ENCODE measurements at regions not wholly inside any gene's neighbourhood (a gene's known extent, or its start where the extent isn't known, plus 50 kb on each side); places are given as distances from the start of the nearest gene placed in this dataset.

DNA sequence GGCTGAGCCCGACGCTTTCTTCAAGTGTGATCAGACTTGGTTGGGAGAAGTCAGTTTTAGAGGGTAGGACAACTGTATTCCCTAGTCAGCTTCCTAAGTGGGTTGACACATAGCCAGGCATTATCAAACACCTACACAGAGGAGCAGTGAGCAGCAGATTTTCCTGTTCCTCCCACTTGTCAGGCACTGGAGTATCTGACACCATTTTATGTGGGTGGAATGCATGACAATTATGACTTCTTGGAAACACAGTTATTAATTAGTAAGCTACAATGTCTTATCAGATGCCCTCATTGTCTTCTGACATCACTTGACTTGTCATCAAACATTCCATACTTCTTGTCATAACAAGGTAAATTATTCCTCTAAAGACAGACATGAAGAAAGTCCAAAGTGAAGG is 124.9 kb downstream of the IRX2 start:
- H3K9me3 ChIP-seq (ENCODE audit: low read length) = no peaks in the 10 kb centered on the region
- no peak overlapping the region for H3K27ac ChIP-seq (ENCODE audit: low read depth, low read length)
- H3K27me3 ChIP-seq (ENCODE audit: control insufficient read depth in 1 of 2, insufficient read depth in 2 of 2, low read length in 2 of 2) = no peaks in the 10 kb centered on the region

DNA sequence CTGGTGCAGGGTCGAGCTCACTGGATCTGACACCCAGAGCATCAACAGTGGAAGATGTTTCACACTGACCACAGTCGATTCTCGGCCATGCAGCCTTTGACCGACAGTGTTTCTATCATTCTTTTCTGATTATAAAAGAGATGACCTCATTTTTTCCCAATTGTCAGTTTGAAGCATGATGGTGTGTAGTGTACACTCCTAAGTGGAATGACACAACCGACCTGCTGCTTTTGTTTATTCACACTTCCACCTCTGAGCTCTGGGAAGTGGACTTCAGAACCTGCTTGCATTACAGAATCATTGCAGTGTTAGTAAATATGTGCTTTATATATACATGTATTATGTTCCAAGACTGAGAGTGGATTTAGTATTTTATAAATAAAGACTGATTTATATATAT is 128.6 kb downstream of the IRX2 start:
- no peak overlapping the region for H3K9ac ChIP-seq (ENCODE audit: low read length)
- no peak overlapping the region for H3K4me3 ChIP-seq (ENCODE audit: low read depth in 1 of 2, low read length in 2 of 2)
- H3K36me3 ChIP-seq (ENCODE audit: insufficient read depth, low read length) = no peaks in the 10 kb centered on the region
- H3K27ac ChIP-seq (ENCODE audit: low read depth, low read length) = no peak overlapping the region
- H3K4me1 ChIP-seq (ENCODE audit: insufficient read depth, low read length) = no peaks in the 10 kb centered on the region
- H3K9me3 ChIP-seq (ENCODE audit: low read length) = no peaks in the 10 kb centered on the region
- peaks cover 0 to 7% of the 10 kb centered on the region in 2 donors for H3K27me3 ChIP-seq (ENCODE audit: control insufficient read depth in 1 of 2, insufficient read depth in 2 of 2, low read length in 2 of 2)

More for the DNA sequence above, 124.9 kb downstream of the IRX2 start:
- no peak overlapping the region for H3K9ac ChIP-seq (ENCODE audit: low read length)
- H3K4me3 ChIP-seq (ENCODE audit: low read depth in 1 of 2, low read length in 2 of 2) = no peak overlapping the region
- H3K36me3 ChIP-seq (ENCODE audit: insufficient read depth, low read length) = no peaks in the 10 kb centered on the region
- no peaks in the 10 kb centered on the region for H3K4me1 ChIP-seq (ENCODE audit: insufficient read depth, low read length)

DNA sequence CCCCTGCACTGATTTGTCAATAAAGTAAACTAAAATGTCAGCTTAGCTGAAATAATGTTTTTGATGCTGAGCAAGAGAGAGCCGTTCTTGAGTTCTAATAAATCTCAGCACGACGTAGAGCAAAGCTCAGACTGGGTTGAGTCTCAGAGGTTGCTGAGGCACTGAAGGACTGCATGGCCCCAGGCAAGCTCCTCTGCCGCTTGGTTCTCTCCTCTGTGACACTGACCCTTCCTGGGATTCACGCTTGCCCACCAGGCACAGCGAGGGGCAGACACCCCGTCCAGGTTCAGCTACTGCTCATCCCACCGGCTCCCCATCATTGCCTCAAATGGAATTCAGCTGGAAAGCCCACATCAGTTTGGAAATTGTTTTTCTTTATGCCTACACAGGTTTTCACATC is 129.8 kb downstream of the IRX2 start:
- peaks cover 0 to 7% of the 10 kb centered on the region in 2 donors for H3K27me3 ChIP-seq (ENCODE audit: control insufficient read depth in 1 of 2, insufficient read depth in 2 of 2, low read length in 2 of 2)
- no peaks in the 10 kb centered on the region for H3K4me1 ChIP-seq (ENCODE audit: insufficient read depth, low read length)
- H3K4me3 ChIP-seq (ENCODE audit: low read depth in 1 of 2, low read length in 2 of 2) = no peak overlapping the region
- no peak overlapping the region for H3K9ac ChIP-seq (ENCODE audit: low read length)
- no peaks in the 10 kb centered on the region for H3K36me3 ChIP-seq (ENCODE audit: insufficient read depth, low read length)
- no peak overlapping the region for H3K27ac ChIP-seq (ENCODE audit: low read depth, low read length)
- no peaks in the 10 kb centered on the region for H3K9me3 ChIP-seq (ENCODE audit: low read length)

DNA sequence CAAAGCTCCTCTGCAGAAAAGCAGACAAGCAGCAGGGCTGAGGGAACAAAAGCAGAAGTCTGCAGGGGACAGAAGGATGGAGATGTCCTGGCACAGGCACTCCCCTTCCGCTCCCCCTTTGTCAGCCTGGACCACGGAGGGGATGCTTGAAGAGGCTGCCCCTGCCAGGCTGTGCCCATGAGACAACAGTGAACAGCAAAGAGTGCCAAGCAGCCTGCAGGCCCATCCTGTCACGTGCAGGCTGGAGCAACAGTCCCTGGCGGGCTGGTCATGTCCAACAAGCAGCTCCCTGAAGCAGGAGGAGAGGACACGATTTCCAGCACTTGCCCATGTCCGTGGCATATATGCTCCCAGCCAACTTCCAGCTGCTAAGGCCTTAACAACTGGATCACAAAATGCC is 132.3 kb downstream of the IRX2 start:
- H3K27ac ChIP-seq (ENCODE audit: low read depth, low read length) = no peak overlapping the region
- no peak overlapping the region for H3K4me3 ChIP-seq (ENCODE audit: low read depth in 1 of 2, low read length in 2 of 2)
- H3K9me3 ChIP-seq (ENCODE audit: low read length) = no peaks in the 10 kb centered on the region
- no peak overlapping the region for H3K9ac ChIP-seq (ENCODE audit: low read length)
- peaks cover 0 to 7% of the 10 kb centered on the region in 2 donors for H3K27me3 ChIP-seq (ENCODE audit: control insufficient read depth in 1 of 2, insufficient read depth in 2 of 2, low read length in 2 of 2)
- H3K4me1 ChIP-seq (ENCODE audit: insufficient read depth, low read length) = no peaks in the 10 kb centered on the region
- no peaks in the 10 kb centered on the region for H3K36me3 ChIP-seq (ENCODE audit: insufficient read depth, low read length)

DNA sequence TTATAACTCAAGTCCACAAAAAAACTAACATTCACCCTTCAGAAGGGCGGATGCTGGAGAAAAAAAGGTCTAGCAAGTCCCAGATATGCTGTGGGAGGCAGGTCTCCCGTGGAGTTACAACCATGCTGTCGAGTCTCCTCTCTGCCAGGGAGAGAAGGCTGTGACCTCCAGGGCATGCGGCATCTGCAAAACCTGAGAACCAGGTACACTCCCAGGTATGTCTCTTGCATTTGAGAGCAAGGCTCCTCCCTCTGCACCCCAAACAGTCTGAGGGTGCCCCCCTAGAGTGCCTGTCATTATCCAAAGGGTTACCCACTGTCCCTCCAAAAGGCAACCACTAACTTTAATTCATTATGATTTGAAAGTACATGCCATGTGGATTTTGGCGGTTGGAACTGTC is 134.0 kb downstream of the IRX2 start:
- Histone ChIP-seq H3K9ac (ENCODE audit: low read length) (no peak overlapping the region), H3K9me3 (ENCODE audit: low read length) (no peaks in the 10 kb centered on the region), H3K4me3 (ENCODE audit: low read depth in 1 of 2, low read length in 2 of 2) (no peak overlapping the region), H3K27me3 (ENCODE audit: control insufficient read depth in 1 of 2, insufficient read depth in 2 of 2, low read length in 2 of 2) (peaks cover 0 to 7% of the 10 kb centered on the region in 2 donors), H3K4me1 (ENCODE audit: insufficient read depth, low read length) (no peaks in the 10 kb centered on the region), H3K36me3 (ENCODE audit: insufficient read depth, low read length) (no peaks in the 10 kb centered on the region), H3K27ac (ENCODE audit: low read depth, low read length) (no peak overlapping the region)

DNA sequence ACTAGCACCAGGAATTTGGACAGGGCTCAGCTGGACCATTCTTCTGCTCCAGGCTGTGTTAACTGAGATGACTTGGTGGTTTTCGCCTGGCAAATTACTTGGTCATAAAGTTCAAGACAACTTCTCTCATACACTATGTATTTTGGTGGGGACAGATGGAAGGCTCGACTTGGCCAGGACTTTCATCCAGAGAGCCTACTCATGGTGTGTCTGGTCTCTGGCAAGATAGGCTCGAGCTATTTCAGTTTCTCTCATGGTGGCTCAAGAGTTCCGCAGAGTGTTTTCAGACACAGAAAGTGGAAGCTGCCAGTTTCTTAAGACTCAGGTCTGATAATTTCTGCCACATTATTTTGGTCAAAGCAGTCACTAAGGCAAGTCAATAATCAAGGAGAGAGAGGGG is 135.6 kb downstream of the IRX2 start:
- H3K9me3 ChIP-seq (ENCODE audit: low read length) = no peaks in the 10 kb centered on the region
- H3K27me3 ChIP-seq (ENCODE audit: control insufficient read depth in 1 of 2, insufficient read depth in 2 of 2, low read length in 2 of 2) = peaks cover 0 to 7% of the 10 kb centered on the region in 2 donors
- H3K9ac ChIP-seq (ENCODE audit: low read length) = no peak overlapping the region
- H3K27ac ChIP-seq (ENCODE audit: low read depth, low read length) = no peak overlapping the region
- no peak overlapping the region for H3K4me3 ChIP-seq (ENCODE audit: low read depth in 1 of 2, low read length in 2 of 2)
- H3K4me1 ChIP-seq (ENCODE audit: insufficient read depth, low read length) = no peaks in the 10 kb centered on the region
- H3K36me3 ChIP-seq (ENCODE audit: insufficient read depth, low read length) = no peaks in the 10 kb centered on the region

DNA sequence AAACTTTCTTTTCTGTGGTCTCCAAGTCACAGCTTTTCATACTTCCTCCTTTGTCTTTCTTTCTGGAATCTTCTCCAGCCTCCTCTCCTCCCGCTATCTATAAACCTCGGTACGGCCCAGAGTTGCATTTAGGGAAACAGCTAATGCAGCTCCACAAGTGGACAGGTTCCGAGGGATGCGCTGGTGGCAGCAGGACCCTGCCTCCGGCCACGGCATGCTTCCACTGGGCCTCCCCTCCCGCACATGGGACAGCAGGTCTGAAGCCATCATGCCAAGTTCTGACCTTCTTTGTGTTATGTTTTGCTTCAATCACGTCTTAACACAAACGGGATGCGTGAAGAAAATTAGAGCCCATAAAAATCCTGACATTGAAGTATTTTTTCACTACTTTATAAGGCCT is 136.9 kb downstream of the IRX2 start:
- no peaks in the 10 kb centered on the region for H3K4me1 ChIP-seq (ENCODE audit: insufficient read depth, low read length)

DNA sequence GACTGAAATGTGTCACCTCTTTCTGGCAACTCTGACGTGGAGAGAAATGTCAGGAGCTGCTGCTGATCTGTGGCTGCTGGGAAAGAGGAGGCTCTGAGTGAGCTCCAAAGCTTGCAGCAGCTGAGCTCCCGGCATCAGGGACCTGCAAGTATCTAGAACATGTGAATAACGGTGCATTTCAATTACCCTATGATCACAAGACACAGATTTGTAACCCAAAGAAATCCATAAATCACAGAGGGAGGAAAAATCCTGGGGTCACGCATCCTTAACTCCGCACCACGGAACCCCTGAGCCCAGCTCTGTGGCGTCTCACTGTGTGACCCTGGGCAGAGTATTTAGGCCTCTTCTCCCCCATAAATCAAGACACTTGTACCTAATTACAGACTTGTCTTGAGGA is 139.8 kb downstream of the IRX2 start:
- no peak overlapping the region for H3K27ac ChIP-seq (ENCODE audit: low read depth, low read length)
- H3K36me3 ChIP-seq (ENCODE audit: insufficient read depth, low read length) = no peaks in the 10 kb centered on the region
- no peak overlapping the region for H3K9ac ChIP-seq (ENCODE audit: low read length)
- H3K4me3 ChIP-seq (ENCODE audit: low read depth in 1 of 2, low read length in 2 of 2) = no peak overlapping the region
- no peaks in the 10 kb centered on the region for H3K9me3 ChIP-seq (ENCODE audit: low read length)
- H3K4me1 ChIP-seq (ENCODE audit: insufficient read depth, low read length) = no peaks in the 10 kb centered on the region
- H3K27me3 ChIP-seq (ENCODE audit: control insufficient read depth in 1 of 2, insufficient read depth in 2 of 2, low read length in 2 of 2) = no peaks in the 10 kb centered on the region

More for the DNA sequence above, 136.9 kb downstream of the IRX2 start:
- Histone ChIP-seq H3K9me3 (ENCODE audit: low read length) (no peaks in the 10 kb centered on the region), H3K27me3 (ENCODE audit: control insufficient read depth in 1 of 2, insufficient read depth in 2 of 2, low read length in 2 of 2) (no peaks in the 10 kb centered on the region), H3K36me3 (ENCODE audit: insufficient read depth, low read length) (no peaks in the 10 kb centered on the region), H3K4me3 (ENCODE audit: low read depth in 1 of 2, low read length in 2 of 2) (no peak overlapping the region), H3K9ac (ENCODE audit: low read length) (no peak overlapping the region), H3K27ac (ENCODE audit: low read depth, low read length) (no peak overlapping the region)

DNA sequence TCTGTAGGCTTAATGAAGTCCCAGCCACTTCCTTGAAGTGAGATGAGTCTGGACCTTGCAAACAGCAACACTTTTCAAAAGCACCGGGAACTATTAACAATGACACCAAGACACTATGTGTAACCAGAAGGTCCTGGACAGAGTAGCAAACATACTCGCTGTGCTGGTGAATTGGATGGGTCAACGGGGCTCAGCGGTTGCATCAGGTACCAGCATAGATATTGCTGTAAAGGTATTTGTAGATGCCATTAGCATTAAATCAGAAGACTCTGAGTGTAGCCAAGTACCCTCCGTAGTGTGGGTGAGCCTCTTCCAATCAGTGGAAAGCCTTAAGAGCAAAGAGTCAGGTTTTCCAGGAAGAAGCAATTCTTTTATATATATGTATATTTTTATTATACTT is 140.5 kb downstream of the IRX2 start:
- no peak overlapping the region for H3K4me3 ChIP-seq (ENCODE audit: low read depth in 1 of 2, low read length in 2 of 2)
- no peaks in the 10 kb centered on the region for H3K4me1 ChIP-seq (ENCODE audit: insufficient read depth, low read length)
- no peak overlapping the region for H3K9ac ChIP-seq (ENCODE audit: low read length)
- H3K36me3 ChIP-seq (ENCODE audit: insufficient read depth, low read length) = no peaks in the 10 kb centered on the region
- no peaks in the 10 kb centered on the region for H3K9me3 ChIP-seq (ENCODE audit: low read length)
- H3K27me3 ChIP-seq (ENCODE audit: control insufficient read depth in 1 of 2, insufficient read depth in 2 of 2, low read length in 2 of 2) = no peaks in the 10 kb centered on the region
- H3K27ac ChIP-seq (ENCODE audit: low read depth, low read length) = no peak overlapping the region

DNA sequence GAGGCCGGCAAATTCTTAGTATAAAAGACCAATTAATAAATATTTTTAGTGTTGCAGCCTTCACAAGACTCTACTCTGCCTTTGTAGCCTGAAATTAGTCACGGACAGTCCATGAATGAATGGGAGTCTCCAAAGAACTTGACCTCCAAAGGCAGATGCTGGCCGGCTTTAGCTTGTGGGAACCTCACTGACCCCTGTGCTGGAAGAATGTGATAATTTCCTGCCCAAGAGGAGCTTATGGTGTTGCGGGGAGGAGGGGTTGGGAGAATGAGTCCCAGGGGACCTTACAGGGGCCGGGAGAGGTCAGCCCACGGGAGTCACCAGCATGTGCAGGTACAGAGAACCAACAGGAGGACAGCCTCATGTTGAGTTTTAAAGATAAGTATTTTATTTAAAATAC is 143.1 kb downstream of the IRX2 start:
- Histone ChIP-seq H3K27ac (ENCODE audit: low read depth, low read length) (no peak overlapping the region), H3K9me3 (ENCODE audit: low read length) (no peaks in the 10 kb centered on the region), H3K4me3 (ENCODE audit: low read depth in 1 of 2, low read length in 2 of 2) (no peak overlapping the region), H3K4me1 (ENCODE audit: insufficient read depth, low read length) (no peaks in the 10 kb centered on the region), H3K36me3 (ENCODE audit: insufficient read depth, low read length) (no peaks in the 10 kb centered on the region), H3K9ac (ENCODE audit: low read length) (no peak overlapping the region), H3K27me3 (ENCODE audit: control insufficient read depth in 1 of 2, insufficient read depth in 2 of 2, low read length in 2 of 2) (no peaks in the 10 kb centered on the region)

DNA sequence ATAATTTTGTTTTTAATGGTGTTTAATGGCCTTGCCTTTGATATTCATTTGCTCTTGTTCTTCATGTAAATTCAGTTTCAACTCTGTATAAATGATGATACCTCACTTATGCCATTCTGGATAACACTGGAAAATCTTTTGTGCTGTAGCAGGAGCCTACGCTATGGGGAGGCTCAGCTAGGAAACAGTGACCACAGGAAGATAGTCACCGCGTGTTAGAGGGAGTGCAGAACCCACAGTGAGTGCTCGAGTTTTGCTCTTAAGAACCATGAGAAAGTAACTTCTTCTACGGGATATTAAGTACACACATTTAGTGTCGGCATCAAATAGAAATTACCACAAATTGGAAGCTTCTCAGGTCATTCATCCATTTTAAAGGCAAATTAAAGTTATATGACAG is 143.9 kb downstream of the IRX2 start:
- no peaks in the 10 kb centered on the region for H3K27me3 ChIP-seq (ENCODE audit: control insufficient read depth in 1 of 2, insufficient read depth in 2 of 2, low read length in 2 of 2)
- H3K36me3 ChIP-seq (ENCODE audit: insufficient read depth, low read length) = no peaks in the 10 kb centered on the region

DNA sequence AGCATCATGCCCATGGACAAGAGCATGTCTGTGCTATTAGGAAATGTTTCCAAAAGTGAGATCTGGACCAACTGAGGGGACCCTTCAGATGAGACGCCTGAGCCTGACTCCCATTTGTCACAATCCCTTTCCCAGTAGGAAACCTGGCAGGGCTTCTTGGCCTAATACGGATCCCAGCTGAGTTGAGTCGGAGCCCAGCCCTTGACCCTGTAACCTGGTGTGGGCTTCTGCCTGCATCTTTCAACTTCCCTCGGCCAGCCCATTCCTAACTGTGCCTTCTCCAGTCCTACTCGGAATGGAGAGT is 148.3 kb downstream of the IRX2 start:
- H3K36me3 ChIP-seq (ENCODE audit: insufficient read depth, low read length) = no peaks in the 10 kb centered on the region
- no peak overlapping the region for H3K4me3 ChIP-seq (ENCODE audit: low read depth in 1 of 2, low read length in 2 of 2)
- H3K27me3 ChIP-seq (ENCODE audit: control insufficient read depth in 1 of 2, insufficient read depth in 2 of 2, low read length in 2 of 2) = no peaks in the 10 kb centered on the region
- H3K9ac ChIP-seq (ENCODE audit: low read length) = no peak overlapping the region
- H3K9me3 ChIP-seq (ENCODE audit: low read length) = no peaks in the 10 kb centered on the region
- no peak overlapping the region for H3K27ac ChIP-seq (ENCODE audit: low read depth, low read length)
- H3K4me1 ChIP-seq (ENCODE audit: insufficient read depth, low read length) = no peaks in the 10 kb centered on the region

More for the DNA sequence above, 143.9 kb downstream of the IRX2 start:
- Histone ChIP-seq H3K9ac (ENCODE audit: low read length) (no peak overlapping the region), H3K27ac (ENCODE audit: low read depth, low read length) (no peak overlapping the region), H3K9me3 (ENCODE audit: low read length) (no peaks in the 10 kb centered on the region), H3K4me1 (ENCODE audit: insufficient read depth, low read length) (no peaks in the 10 kb centered on the region), H3K4me3 (ENCODE audit: low read depth in 1 of 2, low read length in 2 of 2) (no peak overlapping the region)
